HFF-Myc (cell line): ENCODE measurements at regions not wholly inside any gene's neighbourhood (a gene's known extent, or its start where the extent isn't known, plus 50 kb on each side); places are given as distances from the start of the nearest gene placed in this dataset.

ENCODE experiments used
- DNase-seq: peaks from one replicate; pipeline ENCODE4 v3.0.0-alpha.2; 2011; ENCODE audit warnings: low read depth; ENCODE audit errors: extremely low read depth
- H3K4me3 ChIP-seq: replicated peaks from 2 replicates; pipeline ENCODE4 v1.5.1; 2011; ENCODE audit warnings: low read depth, mild to moderate bottlenecking, control low read depth, low read length
- TF ChIP-seq, protein P1 (sequence below): IDR thresholded peaks from 2 replicates; pipeline ENCODE4 v1.5.1; 2012; ENCODE audit warnings: mild to moderate bottlenecking, low read depth, low read length, control low read depth; ENCODE audit errors: missing control alignments

DNA sequence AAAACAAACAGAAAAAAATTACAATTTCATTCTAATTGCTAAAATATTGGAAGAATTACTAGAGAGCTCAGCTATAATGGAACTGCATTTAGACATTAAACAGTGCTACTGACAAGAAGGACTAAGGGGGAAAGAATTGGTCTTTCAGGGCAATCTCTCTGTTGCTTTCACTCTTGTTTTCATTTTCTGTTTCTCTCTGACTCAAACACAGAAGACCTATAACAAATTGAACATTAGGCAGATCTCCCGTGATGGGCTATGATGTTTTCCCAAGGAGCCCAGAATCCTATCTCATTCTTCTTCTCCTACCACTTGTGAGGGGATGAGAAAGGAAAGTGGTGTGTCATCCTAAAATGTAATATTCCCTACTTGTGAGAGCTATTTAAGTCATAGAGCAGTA, 358.0 kb upstream of the TGFBR2 start:
- TF ChIP-seq, protein P1, sequence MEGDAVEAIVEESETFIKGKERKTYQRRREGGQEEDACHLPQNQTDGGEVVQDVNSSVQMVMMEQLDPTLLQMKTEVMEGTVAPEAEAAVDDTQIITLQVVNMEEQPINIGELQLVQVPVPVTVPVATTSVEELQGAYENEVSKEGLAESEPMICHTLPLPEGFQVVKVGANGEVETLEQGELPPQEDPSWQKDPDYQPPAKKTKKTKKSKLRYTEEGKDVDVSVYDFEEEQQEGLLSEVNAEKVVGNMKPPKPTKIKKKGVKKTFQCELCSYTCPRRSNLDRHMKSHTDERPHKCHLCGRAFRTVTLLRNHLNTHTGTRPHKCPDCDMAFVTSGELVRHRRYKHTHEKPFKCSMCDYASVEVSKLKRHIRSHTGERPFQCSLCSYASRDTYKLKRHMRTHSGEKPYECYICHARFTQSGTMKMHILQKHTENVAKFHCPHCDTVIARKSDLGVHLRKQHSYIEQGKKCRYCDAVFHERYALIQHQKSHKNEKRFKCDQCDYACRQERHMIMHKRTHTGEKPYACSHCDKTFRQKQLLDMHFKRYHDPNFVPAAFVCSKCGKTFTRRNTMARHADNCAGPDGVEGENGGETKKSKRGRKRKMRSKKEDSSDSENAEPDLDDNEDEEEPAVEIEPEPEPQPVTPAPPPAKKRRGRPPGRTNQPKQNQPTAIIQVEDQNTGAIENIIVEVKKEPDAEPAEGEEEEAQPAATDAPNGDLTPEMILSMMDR: no peak
- DNase-seq: no peak
- H3K4me3 ChIP-seq: no peak overlapping the region

DNA sequence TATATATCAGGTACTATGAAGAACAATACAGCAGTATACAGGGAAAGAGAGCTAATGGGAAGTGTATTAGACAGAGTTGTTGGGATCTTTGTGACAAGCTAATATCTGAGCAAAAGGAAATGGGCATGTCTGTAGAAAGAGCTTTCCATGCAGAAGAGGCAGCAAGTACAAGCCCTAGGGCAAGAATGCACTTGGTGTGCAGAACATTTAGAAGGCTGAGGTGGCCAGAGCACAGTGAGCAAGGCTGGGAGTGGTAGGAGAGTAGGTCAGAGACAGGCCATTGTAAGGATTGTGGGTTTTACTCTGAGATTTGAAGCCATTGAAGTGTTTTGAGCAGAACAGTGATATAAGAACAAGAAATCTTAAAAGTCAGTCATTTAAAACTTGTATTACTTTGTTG, 353.9 kb upstream of the TGFBR2 start:
- no peak for DNase-seq
- H3K4me3 ChIP-seq: no peak overlapping the region
- TF ChIP-seq, protein P1: no peak

DNA sequence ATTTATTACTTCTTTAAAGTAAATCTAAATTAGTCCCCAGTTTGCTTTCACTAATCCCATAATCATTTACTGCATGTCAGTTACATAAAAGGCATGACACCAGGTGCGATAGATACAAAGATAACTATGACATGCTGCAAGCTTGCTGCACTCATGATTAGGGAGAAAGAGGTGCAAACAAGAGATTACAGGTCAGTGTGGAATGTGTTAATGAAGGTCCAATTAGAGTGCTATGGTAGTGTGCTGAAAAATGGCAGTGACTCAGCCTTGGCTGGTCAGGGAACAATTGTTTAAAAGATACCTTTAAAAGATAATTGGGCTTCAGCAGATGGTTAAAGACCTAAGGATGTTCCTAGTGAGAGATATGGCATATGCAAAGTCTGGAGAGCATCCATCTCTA, 352.6 kb upstream of the TGFBR2 start:
- DNase-seq: no peak
- TF ChIP-seq, protein P1: no peak
- H3K4me3 ChIP-seq: no peak overlapping the region

GRCh38 chr3:30256474-30256873, 349.9 kb upstream of the TGFBR2 start:
- TF ChIP-seq, protein P1: no peak
- no peak for DNase-seq
- H3K4me3 ChIP-seq: no peak overlapping the region

GRCh38 chr3:30258426-30259392, 347.7 kb upstream of the TGFBR2 start:
- TF ChIP-seq, protein P1: no peak
- no peak for DNase-seq
- no peak overlapping the region for H3K4me3 ChIP-seq

- DNase-seq: no peak
- H3K4me3 ChIP-seq: no peak overlapping the region
- TF ChIP-seq, protein P1: no peak
Observed at GRCh38 chr3:30259730-30260129, 346.7 kb upstream of the TGFBR2 start.
